ENCODE measurements at regions not wholly inside any gene's neighbourhood (a gene's known extent, or its start where the extent isn't known, plus 50 kb on each side); places are given as distances from the start of the nearest gene placed in this dataset.

DNA sequence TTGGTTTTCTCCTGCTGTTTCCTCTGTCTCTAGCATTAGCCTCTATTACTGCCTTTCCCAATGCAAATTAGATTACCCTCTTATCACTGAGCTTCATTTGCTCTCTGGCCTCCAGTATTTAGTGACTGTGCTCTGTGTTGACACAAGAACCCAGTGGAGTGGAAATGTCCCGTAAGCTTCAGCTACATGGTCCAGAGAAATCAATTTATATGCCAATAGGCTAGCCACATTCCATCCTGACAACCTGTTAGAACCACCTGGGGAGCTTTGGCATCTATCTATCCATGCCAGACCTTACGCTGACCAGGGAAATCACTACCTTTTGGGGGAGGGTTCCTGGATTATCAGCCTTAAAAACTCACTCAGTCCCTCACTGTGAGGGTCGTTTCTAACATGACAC lies 459.6 kb downstream of the UTRN start:
- TF ChIP-seq CTCF (conservative IDR thresholded peaks at IDR 0.05) (no peak), ZFX (IDR thresholded peaks at IDR 0.05) (no peak)

All from C4-2B (cell line).